Lower leg skin (tissue), 4 donors: ENCODE measurements at regions not wholly inside any gene's neighbourhood (a gene's known extent, or its start where the extent isn't known, plus 50 kb on each side); places are given as distances from the start of the nearest gene placed in this dataset.

ENCODE experiments used
- DNase-seq, 2 donors: peaks; one replicate each; pipeline ENCODE4 v3.0.0-alpha.2; 2019; ENCODE audit warnings: low spot score in 2 of 2
- H3K4me3 ChIP-seq: fragments of 200-600 bp; sonication (generic); 2 replicates; pipeline ENCODE4 v1.5.1; 2017; ENCODE audit warnings: mild to moderate bottlenecking, low read depth; ENCODE audit not compliant: poor library complexity, severe bottlenecking
- POLR2A ChIP-seq, 2 donors: fragments of 450-650 bp; IDR thresholded peaks; one replicate each; pipeline ENCODE4 v1.6.1; 2016 to 2017; ENCODE audit warnings: antibody characterized with exemption in 2 of 2, mild to moderate bottlenecking in 1 of 2, moderate library complexity in 1 of 2
- WGBS, 2 donors: methylation state at CpG; one replicate each; pipeline ENCODE4 v1.1.5; 2018; 5-methylcytosine and 5-hydroxymethylcytosine counted together
- intact Hi-C: fragments of 100-400 bp; cut with DNase I; formaldehyde crosslinking; loops from one replicate; pipeline ENCODE4 v1.15.0; 2023; ENCODE audit warnings: low total_unique reads
- TF ChIP-seq, protein P1 (sequence below), 3 donors: fragments of 450-650 bp; IDR thresholded peaks; one replicate each; pipeline ENCODE4 v1.5.1; 2016; ENCODE audit warnings: antibody characterized with exemption in 3 of 3, mild to moderate bottlenecking in 3 of 3, moderate library complexity in 2 of 3

DNA sequence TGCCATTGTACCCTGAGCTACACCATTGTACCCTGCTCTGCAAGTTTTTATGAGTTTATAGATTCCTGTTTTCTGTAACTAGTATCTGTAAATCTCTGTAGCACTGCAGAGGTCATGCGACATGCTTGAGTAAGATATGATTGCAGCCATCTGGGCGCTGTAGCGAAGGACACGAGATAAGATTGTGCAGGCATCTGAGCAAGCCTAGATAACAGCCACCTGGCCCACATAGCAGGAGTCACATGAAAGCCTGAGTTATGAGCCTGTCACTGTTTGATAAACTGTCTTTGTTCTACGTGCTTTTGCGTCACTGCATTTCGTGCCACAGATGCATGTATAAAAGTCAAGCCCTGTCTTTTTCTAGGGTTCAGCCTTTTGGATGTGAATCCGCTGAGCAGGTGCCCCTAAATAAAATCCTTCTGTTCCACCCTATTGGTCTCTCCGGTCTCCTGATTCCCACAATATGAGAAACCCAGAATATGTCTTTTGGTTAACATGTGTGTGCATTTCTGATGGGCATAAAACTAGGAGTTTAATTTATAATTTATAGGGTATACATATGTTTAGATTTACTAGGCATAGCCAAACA, 327.6 kb upstream of the MAOA start:
- no peak for DNase-seq
- intact Hi-C loops = no loop called here
- 82 to 94% methylated on average over 9 of the region's 9 CpGs for WGBS, 2 donors
- TF ChIP-seq, protein P1, sequence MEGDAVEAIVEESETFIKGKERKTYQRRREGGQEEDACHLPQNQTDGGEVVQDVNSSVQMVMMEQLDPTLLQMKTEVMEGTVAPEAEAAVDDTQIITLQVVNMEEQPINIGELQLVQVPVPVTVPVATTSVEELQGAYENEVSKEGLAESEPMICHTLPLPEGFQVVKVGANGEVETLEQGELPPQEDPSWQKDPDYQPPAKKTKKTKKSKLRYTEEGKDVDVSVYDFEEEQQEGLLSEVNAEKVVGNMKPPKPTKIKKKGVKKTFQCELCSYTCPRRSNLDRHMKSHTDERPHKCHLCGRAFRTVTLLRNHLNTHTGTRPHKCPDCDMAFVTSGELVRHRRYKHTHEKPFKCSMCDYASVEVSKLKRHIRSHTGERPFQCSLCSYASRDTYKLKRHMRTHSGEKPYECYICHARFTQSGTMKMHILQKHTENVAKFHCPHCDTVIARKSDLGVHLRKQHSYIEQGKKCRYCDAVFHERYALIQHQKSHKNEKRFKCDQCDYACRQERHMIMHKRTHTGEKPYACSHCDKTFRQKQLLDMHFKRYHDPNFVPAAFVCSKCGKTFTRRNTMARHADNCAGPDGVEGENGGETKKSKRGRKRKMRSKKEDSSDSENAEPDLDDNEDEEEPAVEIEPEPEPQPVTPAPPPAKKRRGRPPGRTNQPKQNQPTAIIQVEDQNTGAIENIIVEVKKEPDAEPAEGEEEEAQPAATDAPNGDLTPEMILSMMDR (IDR thresholded peaks at IDR 0.05) = no peak
- TF ChIP-seq POLR2A (IDR thresholded peaks at IDR 0.05) = no peak
- no peak overlapping the region for H3K4me3 ChIP-seq

DNA sequence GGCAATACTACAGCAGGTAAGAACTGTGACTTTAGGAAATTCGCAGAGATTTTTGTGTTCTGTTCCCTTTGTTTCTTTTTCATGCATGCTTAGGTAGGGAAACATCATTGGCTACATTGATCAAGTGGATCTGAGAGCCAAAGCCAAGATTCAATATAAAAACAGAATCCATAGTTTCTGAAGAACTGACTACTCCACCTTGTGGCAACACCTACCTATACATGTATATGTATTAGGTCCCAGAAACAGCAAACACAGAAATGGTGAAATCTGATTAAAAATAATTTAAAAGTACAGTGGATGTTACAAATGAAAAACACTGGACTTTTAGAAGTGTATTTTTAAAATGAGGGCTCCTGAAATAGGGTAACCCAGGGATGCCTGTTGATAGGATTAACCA, 322.6 kb upstream of the MAOA start:
- TF ChIP-seq, protein P1 (IDR thresholded peaks at IDR 0.05) = no peak
- no peak for TF ChIP-seq POLR2A (IDR thresholded peaks at IDR 0.05)
- DNase-seq = no peak
- 79 to 100% methylated on average over 1 of the region's 1 CpG for WGBS, 2 donors
- intact Hi-C loops = no loop called here
- H3K4me3 ChIP-seq = no peak overlapping the region

GRCh38 chrX:43345166-43345565, 310.9 kb upstream of the MAOA start:
- DNase-seq = no peak
- no peak overlapping the region for H3K4me3 ChIP-seq
- 68 to 77% methylated on average over 2 of the region's 2 CpGs for WGBS, 2 donors
- intact Hi-C loops = no loop called here
- no peak for TF ChIP-seq POLR2A (IDR thresholded peaks at IDR 0.05)
- TF ChIP-seq, protein P1 (IDR thresholded peaks at IDR 0.05) = no peak

DNA sequence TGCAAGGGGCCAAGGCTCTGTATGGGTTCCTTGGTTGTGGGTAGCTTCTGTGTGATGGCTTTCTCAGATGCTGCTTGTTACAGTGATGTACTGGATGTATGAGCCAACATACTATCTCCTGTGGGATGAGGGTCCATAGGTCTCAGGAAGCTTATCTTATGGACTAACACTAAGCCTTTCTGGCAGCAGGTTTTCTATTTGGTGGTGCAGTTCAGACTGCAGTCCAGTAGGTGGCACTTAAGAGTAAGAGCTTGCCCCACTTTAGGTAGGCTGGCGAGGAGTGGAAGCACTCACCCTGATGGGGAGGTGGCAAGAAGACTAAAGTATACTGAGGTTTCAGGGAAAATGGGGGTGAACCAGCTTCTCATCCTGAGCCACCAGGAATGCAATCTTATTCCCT, 306.7 kb upstream of the MAOA start:
- WGBS, 2 donors = 8 to 60% methylated on average over 1 of the region's 1 CpG

GRCh38 chrX:43350935-43351334, 305.2 kb upstream of the MAOA start:
- intact Hi-C loops = no loop called here
- no peak overlapping the region for H3K4me3 ChIP-seq
- TF ChIP-seq, protein P1 (IDR thresholded peaks at IDR 0.05) = no peak
- TF ChIP-seq POLR2A (IDR thresholded peaks at IDR 0.05) = no peak
- WGBS, 2 donors = 46 to 89% methylated on average over 2 to 4 of the region's 4 CpGs
- no peak for DNase-seq

More for the DNA sequence above, 306.7 kb upstream of the MAOA start:
- DNase-seq = no peak
- no peak for TF ChIP-seq POLR2A (IDR thresholded peaks at IDR 0.05)
- TF ChIP-seq, protein P1 (IDR thresholded peaks at IDR 0.05) = no peak
- no peak overlapping the region for H3K4me3 ChIP-seq
- intact Hi-C loops = no loop called here

DNA sequence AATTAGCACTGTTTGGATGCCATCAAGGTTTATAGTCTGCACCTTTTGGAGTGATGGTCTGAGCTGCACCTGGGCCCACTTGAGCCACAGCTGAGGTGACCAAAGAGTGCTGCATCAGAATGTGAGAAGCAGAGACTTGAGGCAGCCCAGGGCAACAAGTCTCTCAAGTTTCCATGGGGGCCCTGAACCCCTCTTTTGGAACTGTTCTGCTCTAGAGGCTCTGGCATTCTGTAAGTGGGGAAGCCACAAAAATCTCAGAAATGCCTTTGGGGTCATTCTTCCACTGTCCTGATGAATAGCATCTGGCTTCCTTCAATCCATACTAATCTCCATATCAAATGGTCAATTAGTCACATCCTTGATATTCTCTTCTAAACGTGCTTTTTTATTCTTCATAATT, 298.4 kb upstream of the MAOA start:
- intact Hi-C loops = no loop called here
- TF ChIP-seq, protein P1 (IDR thresholded peaks at IDR 0.05) = no peak
- TF ChIP-seq POLR2A (IDR thresholded peaks at IDR 0.05) = no peak
- H3K4me3 ChIP-seq = no peak overlapping the region
- 31 to 46% methylated on average over 1 of the region's 1 CpG for WGBS, 2 donors
- DNase-seq = no peak
